ENCODE measurements at regions not wholly inside any gene's neighbourhood (a gene's known extent, or its start where the extent isn't known, plus 50 kb on each side); places are given as distances from the start of the nearest gene placed in this dataset.

- ChIA-PET POLR2A (ENCODE audit: unreplicated experiment) (no interaction called here), CTCF (no interaction called here)
- Histone ChIP-seq H2AFZ (no peak overlapping the region), H3F3A (ENCODE audit: insufficient read depth, low read depth) (no peaks in the 10 kb centered on the region), H3K27me3 (ENCODE audit: insufficient read depth, low read depth) (no peaks in the 10 kb centered on the region), H4K20me1 (ENCODE audit: insufficient read depth) (no peaks in the 10 kb centered on the region), H3K4me1 (replicated peaks; ENCODE audit: insufficient read depth) (no peaks in the 10 kb centered on the region), H3K4me3 (no peak overlapping the region), H3K27ac (no peak overlapping the region), H3K9me2 (ENCODE audit: insufficient read depth) (no peaks in the 10 kb centered on the region), H3K9me3 (ENCODE audit: insufficient read depth, low read depth) (no peaks in the 10 kb centered on the region), H3K4me2 (no peak overlapping the region), H3K36me3 (ENCODE audit: low read depth) (no peaks in the 10 kb centered on the region), H3K79me2 (ENCODE audit: low read depth) (no peaks in the 10 kb centered on the region)
- TF ChIP-seq, protein P1, sequence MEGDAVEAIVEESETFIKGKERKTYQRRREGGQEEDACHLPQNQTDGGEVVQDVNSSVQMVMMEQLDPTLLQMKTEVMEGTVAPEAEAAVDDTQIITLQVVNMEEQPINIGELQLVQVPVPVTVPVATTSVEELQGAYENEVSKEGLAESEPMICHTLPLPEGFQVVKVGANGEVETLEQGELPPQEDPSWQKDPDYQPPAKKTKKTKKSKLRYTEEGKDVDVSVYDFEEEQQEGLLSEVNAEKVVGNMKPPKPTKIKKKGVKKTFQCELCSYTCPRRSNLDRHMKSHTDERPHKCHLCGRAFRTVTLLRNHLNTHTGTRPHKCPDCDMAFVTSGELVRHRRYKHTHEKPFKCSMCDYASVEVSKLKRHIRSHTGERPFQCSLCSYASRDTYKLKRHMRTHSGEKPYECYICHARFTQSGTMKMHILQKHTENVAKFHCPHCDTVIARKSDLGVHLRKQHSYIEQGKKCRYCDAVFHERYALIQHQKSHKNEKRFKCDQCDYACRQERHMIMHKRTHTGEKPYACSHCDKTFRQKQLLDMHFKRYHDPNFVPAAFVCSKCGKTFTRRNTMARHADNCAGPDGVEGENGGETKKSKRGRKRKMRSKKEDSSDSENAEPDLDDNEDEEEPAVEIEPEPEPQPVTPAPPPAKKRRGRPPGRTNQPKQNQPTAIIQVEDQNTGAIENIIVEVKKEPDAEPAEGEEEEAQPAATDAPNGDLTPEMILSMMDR (conservative IDR thresholded peaks at IDR 0.05) = no peak
- no peak for TF ChIP-seq EZH2 (IDR thresholded peaks at IDR 0.05; ENCODE audit: low read depth)
- intact Hi-C loops (cut with micrococcal nuclease; ENCODE audit: unreplicated experiment) = no loop called here
- no peak for DNase-seq
- BruUV-seq (replicated peaks) = no TSS peak
Observed at GRCh38 chr12:76219806-76220205, 128.4 kb downstream of the BBS10 start.

DNA sequence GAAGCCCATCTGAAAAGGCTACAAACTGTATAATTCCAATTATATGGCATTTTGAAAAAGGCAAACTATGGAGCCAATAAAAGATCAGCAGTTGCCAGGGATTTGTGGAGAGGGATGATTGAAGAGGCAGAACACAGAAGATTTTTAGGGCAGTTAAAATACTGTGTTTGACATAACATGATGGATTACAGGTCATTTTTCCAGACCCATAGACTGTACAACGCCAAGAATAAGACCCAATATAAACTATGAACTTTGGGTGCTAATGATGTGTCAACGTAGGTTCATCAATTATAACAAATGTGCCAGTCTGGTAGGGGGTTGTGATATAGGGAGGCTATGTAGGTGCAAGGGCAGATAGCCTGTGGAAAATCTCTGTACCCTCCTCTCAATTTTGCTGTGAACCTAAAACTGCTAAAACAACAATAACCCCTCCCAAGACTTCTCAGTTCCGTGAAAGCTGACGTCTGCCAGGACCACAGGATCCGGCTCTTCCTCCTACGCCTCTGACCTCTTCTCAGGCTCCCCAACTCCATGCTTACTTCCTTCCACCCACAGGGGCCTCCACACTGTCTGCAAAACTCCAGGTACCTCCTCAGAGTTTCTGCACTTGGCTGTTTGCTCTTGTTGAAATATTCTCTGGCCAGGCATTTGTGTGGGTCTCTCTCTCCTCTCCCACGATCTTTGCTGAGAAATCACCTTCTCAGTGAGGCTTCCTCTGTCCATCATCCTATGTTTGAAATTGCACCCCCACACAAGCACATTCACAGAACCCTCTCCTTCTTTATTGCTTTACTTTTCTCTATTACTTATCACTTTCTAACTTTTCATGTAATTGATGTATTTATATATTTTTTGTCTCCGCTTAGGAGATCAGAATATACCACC is 131.4 kb downstream of the BBS10 start:
- CTCF ChIA-PET = no interaction called here

DNA sequence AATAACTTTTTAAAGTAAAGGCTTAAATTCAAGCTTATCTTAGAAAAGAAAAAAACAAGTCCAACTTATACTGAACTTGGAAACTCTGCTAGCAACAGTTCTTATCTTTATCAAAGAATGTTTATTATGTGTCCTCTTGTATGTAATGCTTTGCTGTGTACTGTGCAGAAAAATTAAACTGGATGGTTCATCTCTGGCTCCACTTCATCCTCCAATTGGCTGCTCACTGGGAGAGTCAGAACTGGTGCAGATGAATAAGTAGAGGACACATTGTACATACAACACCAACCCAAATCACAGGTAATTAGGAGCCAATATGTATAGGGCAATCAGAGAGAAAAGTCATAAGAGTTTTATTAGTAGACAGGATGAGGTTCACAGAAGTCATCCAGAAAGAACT is 123.6 kb upstream of the NAP1L1 start:
- no peaks in the 10 kb centered on the region for H3K36me3 ChIP-seq (ENCODE audit: low read depth)
- H3K9me2 ChIP-seq (ENCODE audit: insufficient read depth) = no peaks in the 10 kb centered on the region
- no peaks in the 10 kb centered on the region for H3K27me3 ChIP-seq (ENCODE audit: insufficient read depth, low read depth)
- BruUV-seq (replicated peaks) = no TSS peak
- H3K27ac ChIP-seq = no peak overlapping the region
- no peaks in the 10 kb centered on the region for H3F3A ChIP-seq (ENCODE audit: insufficient read depth, low read depth)
- H3K4me1 ChIP-seq (replicated peaks; ENCODE audit: insufficient read depth) = no peaks in the 10 kb centered on the region
- no peaks in the 10 kb centered on the region; the same call in 1 of the 2 replicates for H3K9me3 ChIP-seq (ENCODE audit: insufficient read depth, low read depth)
- ChIA-PET CTCF (no interaction called here), POLR2A (ENCODE audit: unreplicated experiment) (interaction anchor here (0.6 kb wide), 1 partner anchor 83 kb away, joined by 5 read pairs; no protein-coding TSS in a partner anchor)
- H2AFZ ChIP-seq = no peak overlapping the region
- H3K4me3 ChIP-seq = no peak overlapping the region
- H3K4me2 ChIP-seq = no peak overlapping the region
- no peaks in the 10 kb centered on the region for H3K79me2 ChIP-seq (ENCODE audit: low read depth)
- intact Hi-C loops (cut with micrococcal nuclease; ENCODE audit: unreplicated experiment) = no loop called here
- H4K20me1 ChIP-seq (ENCODE audit: insufficient read depth) = no peaks in the 10 kb centered on the region
- TF ChIP-seq EZH2 (IDR thresholded peaks at IDR 0.05; ENCODE audit: low read depth) = no peak
- TF ChIP-seq, protein P1 (conservative IDR thresholded peaks at IDR 0.05) = no peak
- no peak for DNase-seq

More for the DNA sequence above, 131.4 kb downstream of the BBS10 start:
- Histone ChIP-seq H3K4me1 (replicated peaks; ENCODE audit: insufficient read depth) (no peaks in the 10 kb centered on the region), H3K27ac (no peak overlapping the region), H3K27me3 (ENCODE audit: insufficient read depth, low read depth) (no peaks in the 10 kb centered on the region), H3K36me3 (ENCODE audit: low read depth) (no peaks in the 10 kb centered on the region), H3K9me3 (ENCODE audit: insufficient read depth, low read depth) (no peaks in the 10 kb centered on the region), H2AFZ (no peak overlapping the region), H3K4me3 (no peak overlapping the region), H4K20me1 (ENCODE audit: insufficient read depth) (no peaks in the 10 kb centered on the region), H3K79me2 (ENCODE audit: low read depth) (no peaks in the 10 kb centered on the region), H3F3A (ENCODE audit: insufficient read depth, low read depth) (no peaks in the 10 kb centered on the region), H3K4me2 (no peak overlapping the region), H3K9me2 (ENCODE audit: insufficient read depth) (no peaks in the 10 kb centered on the region)
- POLR2A ChIA-PET (ENCODE audit: unreplicated experiment) = no interaction called here
- TF ChIP-seq, protein P1 (conservative IDR thresholded peaks at IDR 0.05) = no peak
- TF ChIP-seq EZH2 (IDR thresholded peaks at IDR 0.05; ENCODE audit: low read depth) = no peak
- no TSS peak for BruUV-seq (replicated peaks)
- intact Hi-C loops (cut with micrococcal nuclease; ENCODE audit: unreplicated experiment) = no loop called here
- no peak for DNase-seq

Measured in PC-9 (cell line).